ENCODE measurements at regions not wholly inside any gene's neighbourhood (a gene's known extent, or its start where the extent isn't known, plus 50 kb on each side); places are given as distances from the start of the nearest gene placed in this dataset.
"Not testable (repeated sequence)": the region's sequence is repeated elsewhere in the genome, so short reads cannot be mapped to it uniquely, and the experiment has no call there.

GRCh38 chr12:127829281-127830064 is 437.5 kb upstream of the TMEM132C start:
- H3K4me3 ChIP-seq (replicated peaks; ENCODE audit: low read depth, low read length) = no peak overlapping the region
- no peak for DNase-seq (ENCODE audit: extremely low read depth, low read depth)
- no peak for TF ChIP-seq CTCF (IDR thresholded peaks at IDR 0.05; ENCODE audit: low read depth, low read length, missing control alignments)

GRCh38 chr12:127830065-127830460 is 436.9 kb upstream of the TMEM132C start:
- H3K4me3 ChIP-seq (replicated peaks; ENCODE audit: low read depth, low read length) = no peak overlapping the region
- no peak for TF ChIP-seq CTCF (IDR thresholded peaks at IDR 0.05; ENCODE audit: low read depth, low read length, missing control alignments)
- no peak for DNase-seq (ENCODE audit: extremely low read depth, low read depth)

- no peak overlapping the region for H3K4me3 ChIP-seq (replicated peaks; ENCODE audit: low read depth, low read length)
- TF ChIP-seq CTCF (IDR thresholded peaks at IDR 0.05; ENCODE audit: low read depth, low read length, missing control alignments) = no peak
- DNase-seq (ENCODE audit: extremely low read depth, low read depth) = no peak
Observed at GRCh38 chr12:127830730-127831129, 436.2 kb upstream of the TMEM132C start.

- H3K4me3 ChIP-seq (replicated peaks; ENCODE audit: low read depth, low read length) = no peak overlapping the region
- TF ChIP-seq CTCF (IDR thresholded peaks at IDR 0.05; ENCODE audit: low read depth, low read length, missing control alignments) = no peak
- no peak for DNase-seq (ENCODE audit: extremely low read depth, low read depth)
Observed at GRCh38 chr12:127832172-127832571, 434.8 kb upstream of the TMEM132C start.

- not testable (repeated sequence) for H3K4me3 ChIP-seq (replicated peaks; ENCODE audit: low read depth, low read length); DNase-seq (ENCODE audit: extremely low read depth, low read depth)
Observed at GRCh38 chr12:127836802-127837201, 430.2 kb upstream of the TMEM132C start.

- H3K4me3 ChIP-seq (replicated peaks; ENCODE audit: low read depth, low read length) = no peak overlapping the region
- TF ChIP-seq CTCF (IDR thresholded peaks at IDR 0.05; ENCODE audit: low read depth, low read length, missing control alignments) = no peak
Observed at GRCh38 chr12:127857661-127858060, 409.3 kb upstream of the TMEM132C start.

GRCh38 chr12:127860536-127860935 is 406.4 kb upstream of the TMEM132C start:
- TF ChIP-seq CTCF (IDR thresholded peaks at IDR 0.05; ENCODE audit: low read depth, low read length, missing control alignments) = no peak
- DNase-seq (ENCODE audit: extremely low read depth, low read depth) = no peak

More at GRCh38 chr12:127857661-127858060, 409.3 kb upstream of the TMEM132C start:
- DNase-seq (ENCODE audit: extremely low read depth, low read depth) = no peak

More at GRCh38 chr12:127860536-127860935, 406.4 kb upstream of the TMEM132C start:
- no peak overlapping the region for H3K4me3 ChIP-seq (replicated peaks; ENCODE audit: low read depth, low read length)
